Spinal cord (tissue), 9 donors: ENCODE measurements at regions not wholly inside any gene's neighbourhood (a gene's known extent, or its start where the extent isn't known, plus 50 kb on each side); places are given as distances from the start of the nearest gene placed in this dataset.
"Not testable (repeated sequence)": the region's sequence is repeated elsewhere in the genome, so short reads cannot be mapped to it uniquely, and the experiment has no call there.

Experiments
- DNase-seq, 6 donors: peaks; one replicate each; pipeline versions ENCODE4 v3.0.0 to v3.0.0-alpha.2; 2013 to 2015; ENCODE audit warnings: low spot score in 6 of 6, low read depth in 4 of 6
- H3K27ac ChIP-seq: one replicate; pipeline ENCODE4 v1.5.1; 2013; ENCODE audit warnings: low read depth, low read length, control low read depth
- H3K27me3 ChIP-seq: one replicate; pipeline ENCODE4 v1.6.1; 2013; ENCODE audit warnings: low read length; ENCODE audit not compliant: control insufficient read depth, insufficient read depth
- H3K36me3 ChIP-seq: one replicate; pipeline ENCODE4 v1.6.1; 2013; ENCODE audit warnings: low read length; ENCODE audit not compliant: control insufficient read depth, insufficient read depth
- H3K4me1 ChIP-seq: one replicate; pipeline ENCODE4 v1.6.1; 2013; ENCODE audit warnings: low read length; ENCODE audit not compliant: control insufficient read depth, insufficient read depth
- H3K4me3 ChIP-seq: one replicate; pipeline ENCODE4 v1.5.1; 2013; ENCODE audit warnings: low read depth, low read length, control low read depth
- H3K9me3 ChIP-seq: one replicate; pipeline ENCODE4 v1.6.1; 2013; ENCODE audit warnings: low read length; ENCODE audit not compliant: control insufficient read depth, insufficient read depth
- WGBS: methylation state at CpG from one replicate; pipeline ENCODE4 v1.1.5; 2013; ENCODE audit warnings: missing lambda C conversion rate; ENCODE audit not compliant: insufficient coverage; 5-methylcytosine and 5-hydroxymethylcytosine counted together
- donor health status: healthy.

DNA sequence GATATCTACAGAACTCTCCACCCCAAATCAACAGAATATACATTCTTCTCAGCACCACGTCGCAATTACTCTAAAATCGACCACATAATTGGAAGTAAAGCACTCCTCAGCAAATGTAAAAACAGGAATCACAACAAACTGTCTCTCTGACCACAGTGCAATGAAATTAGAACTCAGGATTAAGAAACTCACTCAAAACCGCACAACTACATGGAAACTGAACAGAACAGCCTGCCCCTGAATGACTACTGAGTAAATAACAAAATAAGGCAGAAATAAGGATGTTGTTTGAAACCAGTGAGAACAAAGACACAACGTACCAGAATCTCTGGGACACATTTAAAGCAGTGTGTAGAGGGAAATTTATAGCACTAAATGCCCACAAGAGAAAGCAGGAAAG, 156.3 kb upstream of the SPRY1 start:
- not testable (repeated sequence) for DNase-seq
- 100% methylated on average over 3 of the region's 5 CpGs for WGBS

DNA sequence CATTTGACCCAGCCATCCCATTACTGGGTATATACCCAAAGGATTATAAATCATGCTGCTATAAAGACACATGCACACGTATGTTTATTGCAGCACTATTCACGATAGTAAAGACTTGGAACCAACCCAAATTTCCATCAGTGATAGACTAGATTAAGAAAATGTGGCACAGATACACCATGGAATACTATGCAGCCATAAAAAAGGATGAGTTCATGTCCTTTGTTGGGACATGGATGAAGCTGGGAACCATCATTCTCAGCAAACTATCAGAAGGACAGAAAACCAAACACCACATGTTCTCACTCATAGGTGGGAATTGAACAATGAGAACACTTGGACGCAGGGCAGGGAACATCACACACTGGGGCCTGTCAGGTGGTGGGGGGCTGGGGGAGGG, 153.4 kb upstream of the SPRY1 start:
- no CpG with 5 or more reads among the region's 3 CpGs for WGBS
- not testable (repeated sequence) for H3K4me3 ChIP-seq, H3K9me3 ChIP-seq, H3K36me3 ChIP-seq, DNase-seq, H3K27me3 ChIP-seq, H3K4me1 ChIP-seq, H3K27ac ChIP-seq

More for the DNA sequence above, 156.3 kb upstream of the SPRY1 start:
- H3K36me3 ChIP-seq, H3K4me1 ChIP-seq, H3K27ac ChIP-seq, H3K9me3 ChIP-seq, H3K4me3 ChIP-seq, H3K27me3 ChIP-seq: not testable (repeated sequence)

DNA sequence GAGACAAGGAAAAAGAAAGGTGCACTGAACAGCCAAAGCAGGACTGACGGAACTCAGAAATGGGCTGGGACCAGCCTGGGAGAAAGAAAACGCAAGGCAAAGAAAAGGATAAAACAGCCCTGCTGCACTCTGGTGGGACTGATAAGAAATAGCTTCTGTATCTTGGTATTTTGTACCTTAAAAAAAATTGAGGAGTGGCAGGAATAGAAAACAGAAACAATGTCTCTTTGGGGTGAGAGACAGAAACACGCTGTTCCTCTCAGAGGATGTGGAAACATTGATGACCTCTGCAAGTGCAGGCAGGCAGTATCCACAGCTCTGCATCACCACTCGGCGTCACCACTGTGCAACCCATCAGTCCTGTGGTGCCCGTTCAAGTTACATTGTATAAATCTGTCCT, 152.5 kb upstream of the SPRY1 start:
- Histone ChIP-seq H3K4me3 (no peak overlapping the region), H3K9me3 (no peaks in the 10 kb centered on the region), H3K4me1 (no peaks in the 10 kb centered on the region), H3K27me3 (no peaks in the 10 kb centered on the region), H3K36me3 (no peaks in the 10 kb centered on the region), H3K27ac (no peak overlapping the region)
- WGBS = 88% methylated on average over 2 of the region's 6 CpGs
- peak in 1 of 6 donors; percentile 45 for DNase-seq

DNA sequence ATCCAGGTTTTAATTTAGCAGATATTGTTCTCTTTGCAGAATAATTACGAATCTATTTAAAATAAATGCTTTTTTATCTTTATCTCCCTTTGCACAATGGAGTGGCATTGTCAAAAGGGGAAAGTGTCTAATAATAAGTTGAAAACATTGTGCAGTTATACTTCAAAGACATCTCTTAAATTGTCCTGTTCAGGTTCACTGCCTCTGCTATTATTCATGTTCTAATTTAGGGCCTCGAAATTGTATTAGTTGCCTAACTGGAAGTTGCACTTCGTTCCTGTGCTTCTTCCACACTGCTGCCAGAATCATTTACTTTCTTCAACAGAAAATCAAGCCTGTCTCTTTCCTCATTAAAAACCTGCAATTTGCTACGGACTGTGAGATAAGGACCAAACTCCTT, 150.5 kb upstream of the SPRY1 start:
- no peak for DNase-seq
- no peaks in the 10 kb centered on the region for H3K27me3 ChIP-seq
- no CpG with 5 or more reads among the region's 4 CpGs for WGBS
- no peaks in the 10 kb centered on the region for H3K36me3 ChIP-seq
- no peak overlapping the region for H3K4me3 ChIP-seq
- no peaks in the 10 kb centered on the region for H3K9me3 ChIP-seq
- H3K27ac ChIP-seq = no peak overlapping the region
- no peaks in the 10 kb centered on the region for H3K4me1 ChIP-seq

DNA sequence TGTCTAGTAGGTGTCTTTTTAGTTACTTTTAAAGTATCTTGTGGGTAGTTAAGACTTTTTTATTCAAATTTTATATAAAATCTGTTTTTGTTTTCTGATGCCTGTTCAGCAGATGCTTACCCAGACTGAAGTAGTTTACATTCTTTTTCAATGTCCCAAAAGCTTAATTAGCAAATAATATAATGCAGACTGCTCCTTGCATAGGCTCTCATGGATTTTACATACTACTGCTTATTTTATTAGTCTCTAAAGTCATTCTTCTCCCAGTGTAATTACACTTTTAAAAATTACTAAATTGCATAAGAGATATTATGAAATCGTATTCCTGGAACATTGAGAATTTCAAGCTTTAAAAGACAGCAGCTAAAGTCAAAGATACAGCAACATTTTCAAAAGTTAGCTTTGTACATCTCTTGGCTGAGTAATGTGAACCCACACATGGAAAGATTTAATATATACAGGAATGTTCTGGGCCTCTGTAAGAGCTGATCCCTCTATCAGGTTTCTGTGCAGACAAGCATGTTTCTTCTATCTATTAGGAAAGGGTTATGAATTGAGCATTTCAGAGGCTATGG, 148.4 kb upstream of the SPRY1 start:
- Histone ChIP-seq H3K27me3 (no peaks in the 10 kb centered on the region), H3K9me3 (no peaks in the 10 kb centered on the region), H3K36me3 (no peaks in the 10 kb centered on the region), H3K4me3 (no peak overlapping the region), H3K4me1 (no peaks in the 10 kb centered on the region), H3K27ac (no peak overlapping the region)
- WGBS = no CpG with 5 or more reads among the region's 1 CpG
- no peak for DNase-seq

DNA sequence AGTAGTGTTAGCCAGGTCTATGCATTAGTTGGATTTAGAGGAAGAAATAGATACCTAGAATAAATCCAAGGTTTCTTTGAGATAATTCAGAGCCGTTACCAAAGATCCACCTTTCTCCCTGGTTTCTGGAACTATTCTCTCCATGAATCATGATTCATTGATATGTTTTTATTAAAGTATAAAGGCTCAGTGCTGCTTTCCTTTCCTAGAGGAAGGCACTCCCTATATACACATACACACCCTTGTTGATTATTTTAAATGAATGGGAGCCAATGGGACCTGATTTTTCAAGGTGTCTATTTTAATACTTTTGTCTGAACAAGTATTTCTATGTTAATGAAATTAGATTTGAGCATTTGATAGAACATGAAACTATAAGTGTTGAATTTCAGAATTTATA, 146.8 kb upstream of the SPRY1 start:
- Histone ChIP-seq H3K4me3 (no peak overlapping the region), H3K36me3 (no peaks in the 10 kb centered on the region), H3K27ac (no peak overlapping the region), H3K4me1 (no peaks in the 10 kb centered on the region), H3K27me3 (no peaks in the 10 kb centered on the region), H3K9me3 (no peaks in the 10 kb centered on the region)
- no peak for DNase-seq
- no CpG with 5 or more reads among the region's 1 CpG for WGBS

DNA sequence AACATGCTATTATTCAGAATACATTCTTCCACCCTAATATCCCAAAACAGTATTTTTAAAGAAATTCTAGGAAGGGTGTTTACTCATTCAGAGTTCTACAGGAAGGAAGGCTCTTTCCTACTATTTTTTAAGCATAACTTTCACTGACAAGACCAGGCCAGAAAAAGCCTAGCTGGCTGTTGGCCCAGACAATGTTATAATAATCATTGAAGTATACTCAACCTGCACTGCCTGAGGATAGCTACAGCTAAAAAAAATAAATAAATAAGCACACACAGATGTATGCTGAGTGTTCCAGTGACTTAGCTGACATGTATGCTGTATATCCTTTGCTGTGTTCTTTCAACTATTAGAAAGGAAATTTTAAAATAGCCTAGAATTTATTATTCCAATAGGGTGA, 145.8 kb upstream of the SPRY1 start:
- H3K4me3 ChIP-seq = no peak overlapping the region
- DNase-seq = peak in 2 of 6 donors; percentile 41
- no peaks in the 10 kb centered on the region for H3K36me3 ChIP-seq
- no peaks in the 10 kb centered on the region for H3K4me1 ChIP-seq
- H3K9me3 ChIP-seq = no peaks in the 10 kb centered on the region
- H3K27ac ChIP-seq = no peak overlapping the region
- H3K27me3 ChIP-seq = no peaks in the 10 kb centered on the region

DNA sequence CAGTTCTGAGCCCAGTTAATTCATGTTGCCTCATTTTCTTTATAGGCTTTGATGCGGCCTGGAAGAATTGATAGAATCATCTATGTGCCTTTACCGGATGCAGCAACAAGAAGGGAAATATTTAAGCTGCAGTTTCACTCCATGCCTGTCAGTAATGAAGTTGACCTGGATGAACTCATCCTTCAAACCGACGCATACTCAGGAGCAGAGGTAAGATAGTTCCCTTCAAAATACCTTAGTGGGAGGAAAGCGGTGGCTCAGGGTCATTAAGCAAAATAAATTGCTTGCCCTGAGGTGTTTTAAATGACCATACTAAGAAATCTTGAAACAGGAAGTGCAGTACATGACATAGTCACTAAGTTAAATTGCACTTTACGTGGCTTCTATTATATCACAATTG, 140.6 kb upstream of the SPRY1 start:
- H3K27me3 ChIP-seq = no peaks in the 10 kb centered on the region
- no peak overlapping the region for H3K4me3 ChIP-seq
- H3K36me3 ChIP-seq = no peaks in the 10 kb centered on the region
- WGBS = 89% methylated on average over 2 of the region's 6 CpGs
- no peak for DNase-seq
- H3K27ac ChIP-seq = no peak overlapping the region
- no peaks in the 10 kb centered on the region for H3K9me3 ChIP-seq
- H3K4me1 ChIP-seq = no peaks in the 10 kb centered on the region

DNA sequence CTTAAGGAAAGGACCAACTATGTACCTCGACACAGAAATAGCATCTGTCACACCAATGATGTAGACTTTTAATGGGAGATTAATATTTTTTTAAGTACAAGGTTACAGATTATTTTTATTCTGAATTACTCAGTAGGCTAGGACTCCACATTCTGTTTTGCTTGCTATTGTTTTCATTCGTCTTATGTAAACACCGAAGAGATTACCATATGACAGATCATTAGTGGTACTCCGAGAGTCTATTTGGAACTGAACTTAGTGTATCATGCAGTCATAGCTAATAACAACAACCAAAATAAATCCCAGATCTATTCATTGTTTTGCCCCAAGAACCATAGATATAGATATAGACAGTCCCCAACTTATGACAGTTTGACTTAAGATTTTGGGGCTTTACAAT, 139.7 kb upstream of the SPRY1 start:
- no peak overlapping the region for H3K4me3 ChIP-seq
- no peaks in the 10 kb centered on the region for H3K9me3 ChIP-seq
- no peaks in the 10 kb centered on the region for H3K36me3 ChIP-seq
- no peaks in the 10 kb centered on the region for H3K4me1 ChIP-seq
- WGBS = no CpG with 5 or more reads among the region's 4 CpGs
- H3K27me3 ChIP-seq = no peaks in the 10 kb centered on the region
- no peak overlapping the region for H3K27ac ChIP-seq
- DNase-seq = no peak

DNA sequence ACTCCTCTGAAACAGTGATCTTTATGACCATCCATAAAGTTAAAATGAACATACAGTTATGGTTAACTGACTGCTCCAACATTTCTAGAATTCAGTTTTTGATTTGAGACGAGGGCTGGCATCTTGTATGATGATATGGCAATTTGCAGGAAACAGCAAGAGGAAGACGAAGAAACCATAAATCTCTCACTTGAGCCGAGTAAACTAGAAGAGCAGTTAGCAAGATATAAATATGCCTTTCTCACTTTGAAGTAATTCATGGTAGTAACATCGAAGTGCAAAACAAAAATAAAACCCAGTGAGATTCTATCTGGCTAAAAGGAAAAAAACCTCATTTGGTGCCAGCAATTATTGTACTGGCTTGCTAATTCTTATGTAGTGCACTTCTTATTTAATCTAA, 139.0 kb upstream of the SPRY1 start:
- WGBS = no CpG with 5 or more reads among the region's 4 CpGs
- peak in 1 of 6 donors; percentile 14 for DNase-seq
- no peaks in the 10 kb centered on the region for H3K4me1 ChIP-seq
- no peak overlapping the region for H3K4me3 ChIP-seq
- H3K9me3 ChIP-seq = no peaks in the 10 kb centered on the region
- no peak overlapping the region for H3K27ac ChIP-seq
- no peaks in the 10 kb centered on the region for H3K36me3 ChIP-seq
- H3K27me3 ChIP-seq = no peaks in the 10 kb centered on the region
